Chondrocyte (in vitro differentiated cells): ENCODE measurements at regions not wholly inside any gene's neighbourhood (a gene's known extent, or its start where the extent isn't known, plus 50 kb on each side); places are given as distances from the start of the nearest gene placed in this dataset.
"Not testable (repeated sequence)": the region's sequence is repeated elsewhere in the genome, so short reads cannot be mapped to it uniquely, and the experiment has no call there.

Experiments
- DNase-seq: peaks from one replicate; pipeline ENCODE4 v3.0.0; 2021; ENCODE audit warnings: mixed read lengths, low spot score
- H3K27ac Mint-ChIP-seq: one replicate; pipeline ENCODE4 v1.8.0; 2021; ENCODE audit warnings: mild to moderate bottlenecking, moderate library complexity, mixed read lengths; ENCODE audit not compliant: unreplicated experiment
- H3K27me3 Mint-ChIP-seq: 2 replicates; pipeline ENCODE4 v1.8.0; 2021; ENCODE audit warnings: low read depth, mixed read lengths
- H3K36me3 Mint-ChIP-seq: 2 replicates; pipeline ENCODE4 v1.8.0; 2021; ENCODE audit warnings: low read depth, mixed read lengths
- H3K4me1 Mint-ChIP-seq: 2 replicates; pipeline ENCODE4 v1.8.0; 2021; ENCODE audit warnings: low read depth, mild to moderate bottlenecking, mixed read lengths
- H3K4me3 Mint-ChIP-seq: one replicate; pipeline ENCODE4 v1.8.0; 2021; ENCODE audit warnings: mild to moderate bottlenecking, moderate library complexity, mixed read lengths; ENCODE audit not compliant: unreplicated experiment
- H3K9me3 Mint-ChIP-seq: 2 replicates; pipeline ENCODE4 v1.8.0; 2021; ENCODE audit warnings: low read depth, mixed read lengths
- TF ChIP-seq, protein P1 (sequence below): fragments of 200-600 bp; sonication (generic); IDR thresholded peaks from 2 replicates; pipeline ENCODE4 v1.5.0; 2021; ENCODE audit warnings: antibody characterized with exemption, mild to moderate bottlenecking, moderate library complexity

DNA sequence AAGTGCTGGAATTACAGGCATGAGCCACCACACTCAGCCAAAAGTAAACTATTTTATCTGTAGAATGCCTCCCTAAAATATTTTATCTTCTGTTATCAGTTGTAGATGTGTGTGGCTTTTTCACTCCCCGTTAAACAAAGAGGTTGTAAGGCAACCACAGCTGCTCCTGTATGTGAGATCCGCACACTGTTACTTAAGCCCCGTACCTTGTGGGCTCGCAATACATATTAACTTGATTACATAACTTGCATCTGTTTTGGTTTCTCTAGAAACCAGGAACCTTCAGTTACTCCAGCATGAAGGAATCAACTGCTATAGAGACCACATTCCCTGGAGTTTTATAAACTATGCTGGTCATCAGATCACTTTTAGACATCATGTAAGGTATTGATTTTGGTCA is 420.1 kb upstream of the SLC35B3 start:
- Mint-ChIP-seq H3K36me3 (no peaks in the 10 kb centered on the region), H3K9me3 (no peaks in the 10 kb centered on the region), H3K27ac (no peak overlapping the region), H3K4me1 (peaks cover 16% of the 10 kb centered on the region), H3K27me3 (no peaks in the 10 kb centered on the region), H3K4me3 (no peak overlapping the region)
- TF ChIP-seq, protein P1, sequence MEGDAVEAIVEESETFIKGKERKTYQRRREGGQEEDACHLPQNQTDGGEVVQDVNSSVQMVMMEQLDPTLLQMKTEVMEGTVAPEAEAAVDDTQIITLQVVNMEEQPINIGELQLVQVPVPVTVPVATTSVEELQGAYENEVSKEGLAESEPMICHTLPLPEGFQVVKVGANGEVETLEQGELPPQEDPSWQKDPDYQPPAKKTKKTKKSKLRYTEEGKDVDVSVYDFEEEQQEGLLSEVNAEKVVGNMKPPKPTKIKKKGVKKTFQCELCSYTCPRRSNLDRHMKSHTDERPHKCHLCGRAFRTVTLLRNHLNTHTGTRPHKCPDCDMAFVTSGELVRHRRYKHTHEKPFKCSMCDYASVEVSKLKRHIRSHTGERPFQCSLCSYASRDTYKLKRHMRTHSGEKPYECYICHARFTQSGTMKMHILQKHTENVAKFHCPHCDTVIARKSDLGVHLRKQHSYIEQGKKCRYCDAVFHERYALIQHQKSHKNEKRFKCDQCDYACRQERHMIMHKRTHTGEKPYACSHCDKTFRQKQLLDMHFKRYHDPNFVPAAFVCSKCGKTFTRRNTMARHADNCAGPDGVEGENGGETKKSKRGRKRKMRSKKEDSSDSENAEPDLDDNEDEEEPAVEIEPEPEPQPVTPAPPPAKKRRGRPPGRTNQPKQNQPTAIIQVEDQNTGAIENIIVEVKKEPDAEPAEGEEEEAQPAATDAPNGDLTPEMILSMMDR: no peak
- no peak for DNase-seq

DNA sequence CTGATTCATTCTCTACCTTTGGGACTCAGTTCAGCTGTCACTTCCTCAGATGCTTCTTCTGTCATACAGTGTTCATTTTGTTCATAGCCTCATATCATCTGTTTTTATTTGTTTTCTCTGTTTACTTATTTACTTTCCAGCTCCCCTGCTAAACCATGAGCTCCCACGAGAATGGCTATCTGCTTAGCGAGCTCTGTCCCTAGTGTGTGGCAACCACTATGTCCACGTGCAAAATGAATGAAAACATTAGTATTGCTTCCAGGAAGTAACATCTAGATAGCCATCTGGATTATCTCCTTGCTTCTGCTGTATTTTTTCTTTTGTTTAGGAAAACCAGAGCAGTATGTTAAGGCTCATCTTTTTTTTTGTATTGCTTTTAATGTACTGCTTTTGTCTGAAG is 417.0 kb upstream of the SLC35B3 start:
- H3K27ac Mint-ChIP-seq: no peak overlapping the region
- no peaks in the 10 kb centered on the region for H3K4me1 Mint-ChIP-seq
- no peak overlapping the region for H3K4me3 Mint-ChIP-seq
- H3K27me3 Mint-ChIP-seq: no peaks in the 10 kb centered on the region
- H3K9me3 Mint-ChIP-seq: no peaks in the 10 kb centered on the region
- no peaks in the 10 kb centered on the region for H3K36me3 Mint-ChIP-seq
- no peak for DNase-seq
- TF ChIP-seq, protein P1: no peak

DNA sequence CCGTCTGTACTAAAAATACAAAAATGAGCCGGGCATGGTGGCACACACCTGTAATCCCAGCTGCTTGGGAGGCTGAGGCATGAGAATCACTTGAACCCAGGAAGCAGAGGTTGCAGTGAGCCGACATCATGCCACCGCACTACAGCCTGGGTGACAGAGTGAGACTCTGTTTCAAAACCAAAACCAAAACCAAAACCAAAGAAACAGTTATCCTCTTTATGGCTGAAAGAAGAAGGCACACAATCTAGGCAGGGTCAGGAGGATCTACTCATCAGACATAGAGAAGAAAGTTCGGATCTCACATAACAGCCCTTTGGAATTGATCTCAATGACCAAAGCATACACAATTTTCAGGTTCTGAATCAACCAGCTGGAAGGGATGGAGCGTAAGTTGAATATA is 411.3 kb upstream of the SLC35B3 start:
- not testable (repeated sequence) for H3K4me3 Mint-ChIP-seq, H3K27me3 Mint-ChIP-seq, H3K4me1 Mint-ChIP-seq, H3K9me3 Mint-ChIP-seq, H3K27ac Mint-ChIP-seq, DNase-seq, H3K36me3 Mint-ChIP-seq

DNA sequence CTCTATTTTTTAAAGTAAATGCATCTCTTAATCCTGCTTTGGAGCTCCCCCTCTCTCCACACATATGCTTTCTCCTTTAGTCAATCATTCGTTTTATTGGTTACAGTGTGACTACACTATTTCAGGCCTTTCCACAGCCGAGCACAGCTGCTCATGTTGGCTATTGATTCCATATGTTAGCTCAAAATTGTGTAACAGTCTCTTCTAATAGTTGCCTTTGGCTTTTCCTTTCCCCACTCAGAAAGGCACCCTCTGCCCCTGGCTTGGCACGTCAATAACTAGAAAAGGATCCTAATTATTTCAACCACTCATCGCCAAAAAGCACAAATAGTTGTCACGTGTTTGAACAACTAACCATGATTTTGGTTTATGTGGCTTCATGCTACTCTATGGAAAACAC is 410.3 kb upstream of the SLC35B3 start:
- no peaks in the 10 kb centered on the region for H3K4me1 Mint-ChIP-seq
- no peak overlapping the region for H3K4me3 Mint-ChIP-seq
- no peaks in the 10 kb centered on the region for H3K9me3 Mint-ChIP-seq
- no peaks in the 10 kb centered on the region for H3K36me3 Mint-ChIP-seq
- TF ChIP-seq, protein P1: no peak
- DNase-seq: no peak
- H3K27ac Mint-ChIP-seq: no peak overlapping the region
- no peaks in the 10 kb centered on the region for H3K27me3 Mint-ChIP-seq

DNA sequence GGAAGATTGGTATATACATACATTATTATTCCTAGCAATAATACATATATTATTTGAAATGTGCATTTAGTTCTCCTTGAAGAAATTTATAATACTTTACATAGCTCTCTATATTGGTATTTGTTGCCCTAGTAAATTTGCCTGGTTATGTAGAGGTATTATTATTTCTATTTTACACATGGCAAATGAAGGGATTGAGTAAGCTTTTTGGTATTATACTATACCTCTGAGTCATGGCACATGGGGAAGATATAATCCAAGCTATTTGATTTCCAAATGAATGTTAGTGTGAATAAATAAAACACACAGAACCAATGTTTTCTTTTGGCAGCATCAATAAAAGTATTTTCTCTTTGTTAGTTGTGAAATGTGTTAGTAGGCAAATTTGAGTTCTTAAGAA is 409.6 kb upstream of the SLC35B3 start:
- DNase-seq: no peak
- Mint-ChIP-seq H3K4me1 (no peaks in the 10 kb centered on the region), H3K9me3 (no peaks in the 10 kb centered on the region), H3K27ac (no peak overlapping the region), H3K36me3 (no peaks in the 10 kb centered on the region), H3K27me3 (no peaks in the 10 kb centered on the region), H3K4me3 (no peak overlapping the region)
- TF ChIP-seq, protein P1: no peak

DNA sequence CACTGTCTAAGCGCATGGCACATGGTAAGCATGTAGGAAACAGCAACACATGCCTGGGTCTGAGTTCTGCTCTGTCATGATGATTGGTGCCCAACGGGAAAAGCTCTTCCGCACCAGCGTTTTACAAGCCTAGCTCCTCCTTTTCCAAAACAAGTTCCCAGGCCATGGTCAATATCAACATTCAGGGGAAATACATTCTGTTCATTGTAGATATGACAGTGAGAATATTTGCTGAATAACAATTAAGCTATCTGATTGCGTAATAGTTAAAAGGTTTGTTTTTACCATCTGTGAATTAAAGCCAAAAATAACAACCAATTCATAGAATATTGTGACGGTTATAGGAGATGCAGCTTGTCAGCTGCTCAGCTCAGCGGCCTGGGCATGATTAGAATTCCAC is 404.3 kb upstream of the SLC35B3 start:
- Mint-ChIP-seq H3K27ac (no peak overlapping the region), H3K27me3 (peaks cover 7% of the 10 kb centered on the region), H3K4me3 (no peak overlapping the region), H3K4me1 (no peaks in the 10 kb centered on the region), H3K9me3 (no peaks in the 10 kb centered on the region), H3K36me3 (no peaks in the 10 kb centered on the region)
- no peak for DNase-seq
- TF ChIP-seq, protein P1: no peak
